ENCODE measurements at regions not wholly inside any gene's neighbourhood (a gene's known extent, or its start where the extent isn't known, plus 50 kb on each side); places are given as distances from the start of the nearest gene placed in this dataset.

GRCh38 chr3:101049532-101049931 lies 56.3 kb upstream of the ABI3BP start:
- TF ChIP-seq CTCF (IDR thresholded peaks at IDR 0.05; ENCODE audit: low read length, missing control alignments), result no peak
- no peak for DNase-seq (ENCODE audit: low read depth)

GRCh38 chr3:101043687-101044078 lies 50.5 kb upstream of the ABI3BP start:
- TF ChIP-seq CTCF (IDR thresholded peaks at IDR 0.05; ENCODE audit: low read length, missing control alignments), result no peak
- DNase-seq (ENCODE audit: low read depth), result no peak
- no peak overlapping the region for H3K4me3 ChIP-seq (replicated peaks; ENCODE audit: low read depth, low read length)

More at GRCh38 chr3:101049532-101049931, 56.3 kb upstream of the ABI3BP start:
- H3K4me3 ChIP-seq (replicated peaks; ENCODE audit: low read depth, low read length), result no peak overlapping the region

GRCh38 chr3:101042996-101043686 lies 49.9 kb upstream of the ABI3BP start:
- no peak for DNase-seq (ENCODE audit: low read depth)
- H3K4me3 ChIP-seq (replicated peaks; ENCODE audit: low read depth, low read length), result no peak overlapping the region
- no peak for TF ChIP-seq CTCF (IDR thresholded peaks at IDR 0.05; ENCODE audit: low read length, missing control alignments)
